Daoy (cell line): ENCODE measurements at regions not wholly inside any gene's neighbourhood (a gene's known extent, or its start where the extent isn't known, plus 50 kb on each side); places are given as distances from the start of the nearest gene placed in this dataset.

Experiments
- DNase-seq: peaks from one replicate; pipeline ENCODE4 v3.0.0-alpha.2; 2015; ENCODE audit warnings: low read depth

GRCh38 chr3:190722181-190722905 lies 140.2 kb downstream of the GMNC start:
- no peak for DNase-seq

GRCh38 chr3:190721330-190721729 lies 141.2 kb downstream of the GMNC start:
- no peak for DNase-seq

- DNase-seq = peak; percentile 44
Measured at GRCh38 chr3:190718671-190719070, 143.8 kb downstream of the GMNC start.

GRCh38 chr3:190718097-190718496 lies 144.4 kb downstream of the GMNC start:
- DNase-seq = peak; percentile 14

GRCh38 chr3:190716961-190717360 lies 145.5 kb downstream of the GMNC start:
- DNase-seq = no peak

GRCh38 chr3:190716211-190716610 lies 146.3 kb downstream of the GMNC start:
- no peak for DNase-seq

GRCh38 chr3:190710723-190711122 lies 151.8 kb downstream of the GMNC start:
- no peak for DNase-seq

- DNase-seq = peak; percentile 57
Measured at GRCh38 chr3:190709351-190709773, 153.1 kb downstream of the GMNC start.
